H1 (cell line): ENCODE measurements at regions not wholly inside any gene's neighbourhood (a gene's known extent, or its start where the extent isn't known, plus 50 kb on each side); places are given as distances from the start of the nearest gene placed in this dataset.

Source experiments
- CTCF ChIA-PET: fragments of 300-600 bp; sonication (Branson Sonifier 250); formaldehyde crosslinking; loops from one replicate; lab custom pipeline; 2021; ENCODE audit not compliant: partially characterized antibody; lab: Charles Lee
- POLR2A ChIA-PET: fragments of 300-600 bp; sonication (Branson Sonifier 250); formaldehyde crosslinking; loops from one replicate; lab custom pipeline; 2021; ENCODE audit warnings: inconsistent platforms; ENCODE audit not compliant: partially characterized antibody; lab: Charles Lee
- DNase-seq, 2 experiments: peaks; one replicate each; pipeline versions ENCODE4 v3.0.0 to v3.0.0-alpha.2; 2010 to 2022; ENCODE audit warnings: low spot score in 2 of 2, low read depth in 1 of 2, mixed read lengths in 1 of 2
- FAIRE-seq: peaks from 2 replicates; lab custom pipeline; 2011; peaks lifted over from hg19 to GRCh38; lab: Jason Lieb, UNC
- H2AFZ ChIP-seq: 2 replicates; pipeline ENCODE4 v1.8.1; 2012; ENCODE audit warnings: low read length, inconsistent platforms
- H2AK5ac ChIP-seq: 2 replicates; pipeline ENCODE4 v1.6.1; 2013; ENCODE audit warnings: low read depth, low read length
- H2BK120ac ChIP-seq: replicated peaks from 2 replicates; pipeline ENCODE3; 2013; ENCODE audit warnings: low read depth, low read length, inconsistent platforms
- H2BK12ac ChIP-seq: 2 replicates; pipeline ENCODE4 v1.6.1; 2013; ENCODE audit warnings: low read depth, low read length
- H2BK15ac ChIP-seq: 2 replicates; pipeline ENCODE4 v1.6.1; 2013; ENCODE audit warnings: low read length
- H2BK20ac ChIP-seq: 2 replicates; pipeline ENCODE4 v1.6.1; 2013; ENCODE audit warnings: low read length
- H2BK5ac ChIP-seq: 2 replicates; pipeline ENCODE4 v1.6.1; 2013; ENCODE audit warnings: low read depth, low read length
- H3K14ac ChIP-seq: 2 replicates; pipeline ENCODE4 v1.6.1; 2013; ENCODE audit warnings: inconsistent platforms; ENCODE audit not compliant: insufficient read length
- H3K18ac ChIP-seq: 2 replicates; pipeline ENCODE4 v1.6.1; 2013; ENCODE audit warnings: low read length; ENCODE audit errors: extremely low read depth
- H3K23ac ChIP-seq: 2 replicates; pipeline ENCODE4 v1.6.1; 2013; ENCODE audit warnings: inconsistent platforms; ENCODE audit not compliant: insufficient read length
- H3K23me2 ChIP-seq: 2 replicates; pipeline ENCODE4 v1.6.1; 2013; ENCODE audit warnings: low read depth, low read length
- H3K27ac ChIP-seq: 2 replicates; pipeline ENCODE4 v1.6.1; 2011; ENCODE audit warnings: low read depth, low read length, inconsistent platforms
- H3K27me3 ChIP-seq, 4 experiments: replicated peaks in 1 of 4; 1 replicate in 1 of 4; 2 replicates in 3 of 4; pipeline versions ENCODE4 v1.6.1 to v1.8.1; 2011 to 2013; ENCODE audit warnings: low read length in 3 of 4, mild to moderate bottlenecking in 3 of 4, inconsistent platforms in 2 of 4, mixed read lengths in 2 of 4, moderate library complexity in 1 of 4; ENCODE audit not compliant: control insufficient read depth in 3 of 4, insufficient read depth in 3 of 4; ENCODE audit errors: extremely low read depth in 1 of 4
- H3K36me3 ChIP-seq, 4 experiments: 2 replicates each; pipeline versions ENCODE4 v1.6.1 to v1.8.1; 2011 to 2013; ENCODE audit warnings: mild to moderate bottlenecking in 4 of 4, low read length in 3 of 4, moderate library complexity in 2 of 4, control low read depth in 1 of 4, inconsistent platforms in 1 of 4; ENCODE audit not compliant: insufficient read depth in 4 of 4, control insufficient read depth in 2 of 4
- H3K4ac ChIP-seq: replicated peaks from 2 replicates; pipeline ENCODE3; 2013; ENCODE audit warnings: low read length, low read depth, mixed read lengths, inconsistent platforms; ENCODE audit not compliant: insufficient read length
- H3K4me1 ChIP-seq, 4 experiments: replicated peaks in 1 of 4; 1 replicate in 1 of 4; 2 replicates in 3 of 4; pipeline versions ENCODE4 v1.6.1 to v1.8.1; 2011 to 2013; ENCODE audit warnings: low read length in 3 of 4, inconsistent platforms in 2 of 4, mixed read lengths in 1 of 4; ENCODE audit not compliant: insufficient read depth in 4 of 4, control insufficient read depth in 3 of 4
- H3K4me2 ChIP-seq, 2 experiments: 2 replicates each; pipeline versions ENCODE4 v1.6.1 to v1.8.1; 2011 to 2013; ENCODE audit warnings: low read depth in 2 of 2, low read length in 2 of 2, control low read depth in 1 of 2, inconsistent platforms in 1 of 2, mild to moderate bottlenecking in 1 of 2; ENCODE audit not compliant: insufficient read depth in 1 of 2
- H3K4me3 ChIP-seq, 4 experiments: fragments of 200-600, 300-600 bp in 1 of 4; sonication (generic), shearing (Covaris generic), sonication (Bioruptor Twin) in 1 of 4; 2 replicates each; pipeline versions ENCODE4 v1.5.1 to v1.8.1; 2011 to 2016; ENCODE audit warnings: low read length in 4 of 4, low read depth in 3 of 4, control low read depth in 2 of 4, inconsistent platforms in 2 of 4, mild to moderate bottlenecking in 2 of 4, mixed read lengths in 1 of 4, moderate library complexity in 1 of 4; ENCODE audit not compliant: insufficient read depth in 2 of 4; ENCODE audit errors: extremely low read depth in 1 of 4
- H3K56ac ChIP-seq: replicated peaks from 2 replicates; pipeline ENCODE3; 2013; ENCODE audit warnings: low read depth, mild to moderate bottlenecking, mixed read lengths, low read length, inconsistent platforms; ENCODE audit not compliant: insufficient read length
- H3K79me1 ChIP-seq: 2 replicates; pipeline ENCODE4 v1.6.1; 2013; ENCODE audit warnings: low read depth, low read length, control low read depth
- H3K79me2 ChIP-seq, 2 experiments: 2 replicates each; pipeline versions ENCODE4 v1.6.1 to v1.8.1; 2012 to 2013; ENCODE audit warnings: low read length in 2 of 2, mild to moderate bottlenecking in 2 of 2, inconsistent platforms in 1 of 2; ENCODE audit not compliant: insufficient read depth in 2 of 2, control insufficient read depth in 1 of 2
- H3K9ac ChIP-seq, 4 experiments: replicated peaks in 1 of 4; 1 replicate in 1 of 4; 2 replicates in 3 of 4; pipeline versions ENCODE4 v1.6.1 to v1.8.1; 2011 to 2013; ENCODE audit warnings: low read depth in 3 of 4, low read length in 3 of 4, control low read depth in 2 of 4, mild to moderate bottlenecking in 2 of 4, moderate library complexity in 2 of 4, inconsistent platforms in 1 of 4; ENCODE audit errors: extremely low read depth in 1 of 4
- H3K9me3 ChIP-seq, 2 experiments: 2 replicates each; pipeline versions ENCODE4 v1.6.1 to v1.8.1; 2012 to 2013; ENCODE audit warnings: mild to moderate bottlenecking in 2 of 2, moderate library complexity in 2 of 2, control low read depth in 1 of 2, inconsistent platforms in 1 of 2, low read depth in 1 of 2, low read length in 1 of 2, mixed read lengths in 1 of 2; ENCODE audit not compliant: insufficient read depth in 2 of 2
- H4K20me1 ChIP-seq, 2 experiments: replicated peaks in 1 of 2; 2 replicates each; pipeline versions ENCODE3 to v1.8.1; 2011 to 2013; ENCODE audit warnings: inconsistent platforms in 2 of 2, low read length in 2 of 2, mild to moderate bottlenecking in 1 of 2; ENCODE audit not compliant: insufficient read depth in 2 of 2, control insufficient read depth in 1 of 2
- H4K5ac ChIP-seq: 2 replicates; pipeline ENCODE4 v1.6.1; 2013; ENCODE audit warnings: low read length, low read depth, mixed read lengths, inconsistent platforms; ENCODE audit not compliant: insufficient read length
- H4K8ac ChIP-seq: 2 replicates; pipeline ENCODE4 v1.8.0; 2013; ENCODE audit warnings: mild to moderate bottlenecking, moderate library complexity, low read length, inconsistent platforms; ENCODE audit not compliant: insufficient read depth; ENCODE audit errors: extremely low read depth
- H4K91ac ChIP-seq: replicated peaks from 2 replicates; pipeline ENCODE3; 2013; ENCODE audit warnings: low read length, mixed read lengths, inconsistent platforms; ENCODE audit not compliant: insufficient read length
- CBX8 ChIP-seq: fragments of 300-800, 300-1000 bp; sonication (generic); IDR thresholded peaks from 2 replicates; pipeline ENCODE4 v1.7.1; 2016; ENCODE audit warnings: low read depth, low read length, borderline replicate concordance
- CHD1 ChIP-seq: IDR thresholded peaks from 2 replicates; pipeline ENCODE4 v1.6.1; 2012; ENCODE audit warnings: low read depth, low read length, improper control_type of control experiment
- EZH2 ChIP-seq: fragments of 200-600 bp; sonication (generic); IDR thresholded peaks from 2 replicates; pipeline ENCODE4 v1.7.1; 2012; ENCODE audit warnings: low read depth, mild to moderate bottlenecking, moderate library complexity, low read length, inconsistent platforms; ENCODE audit not compliant: severe bottlenecking
- GABPA ChIP-seq: IDR thresholded peaks from 2 replicates; pipeline ENCODE4 v1.6.1; 2011; ENCODE audit warnings: mild to moderate bottlenecking, low read length, moderate library complexity, borderline replicate concordance; ENCODE audit not compliant: insufficient read depth
- HDAC2 ChIP-seq, 2 experiments: fragments of 300-600 bp in 1 of 2; sonication (generic) in 1 of 2; IDR thresholded peaks; 2 replicates each; pipeline ENCODE4 v1.6.1; 2011 to 2012; ENCODE audit warnings: low read depth in 2 of 2, low read length in 2 of 2, mild to moderate bottlenecking in 2 of 2, moderate library complexity in 2 of 2, borderline replicate concordance in 1 of 2, inconsistent platforms in 1 of 2
- HDAC6 ChIP-seq: IDR thresholded peaks from one replicate; pipeline ENCODE4 v1.7.1; 2012; ENCODE audit warnings: low read depth, mild to moderate bottlenecking, inconsistent platforms, low read length, moderate library complexity
- JUN ChIP-seq: IDR thresholded peaks from 2 replicates; pipeline ENCODE4 v1.6.1; 2011; ENCODE audit warnings: low read depth, mild to moderate bottlenecking, improper control_type of control experiment, low read length
- POU5F1 ChIP-seq: IDR thresholded peaks from 2 replicates; pipeline ENCODE4 v1.6.1; 2011; ENCODE audit warnings: low read depth, mild to moderate bottlenecking, low read length, moderate library complexity
- RBBP5 ChIP-seq: IDR thresholded peaks from 2 replicates; pipeline ENCODE4 v1.7.1; 2012; ENCODE audit warnings: low read depth, mild to moderate bottlenecking, inconsistent platforms, low read length, moderate library complexity, borderline replicate concordance
- SIRT6 ChIP-seq: IDR thresholded peaks from one replicate; pipeline ENCODE4 v1.7.1; 2012; ENCODE audit warnings: low read length, inconsistent platforms
- SP1 ChIP-seq: IDR thresholded peaks from 2 replicates; pipeline ENCODE4 v1.6.1; 2011; ENCODE audit warnings: low read depth, low read length
- SP2 ChIP-seq: IDR thresholded peaks from 2 replicates; pipeline ENCODE4 v1.6.1; 2012; ENCODE audit warnings: mild to moderate bottlenecking, low read length, inconsistent platforms
- SUZ12 ChIP-seq: fragments of 200-600 bp; sonication (generic); IDR thresholded peaks from 2 replicates; pipeline ENCODE4 v1.6.1; 2012; ENCODE audit warnings: mild to moderate bottlenecking, inconsistent platforms, low read length, moderate library complexity, mixed read lengths
- TAF7 ChIP-seq: optimal IDR thresholded peaks from 2 replicates; pipeline ENCODE3; 2011; ENCODE audit warnings: low read depth, mild to moderate bottlenecking, inconsistent platforms, low read length, moderate library complexity, borderline replicate concordance
- YY1 ChIP-seq: IDR thresholded peaks from 2 replicates; pipeline ENCODE4 v1.6.1; 2011; ENCODE audit warnings: low read depth, mild to moderate bottlenecking, low read length
- TF ChIP-seq, protein P1 (sequence below): IDR thresholded peaks from 2 replicates; pipeline ENCODE4 v1.6.1; 2012; ENCODE audit warnings: inconsistent platforms

DNA sequence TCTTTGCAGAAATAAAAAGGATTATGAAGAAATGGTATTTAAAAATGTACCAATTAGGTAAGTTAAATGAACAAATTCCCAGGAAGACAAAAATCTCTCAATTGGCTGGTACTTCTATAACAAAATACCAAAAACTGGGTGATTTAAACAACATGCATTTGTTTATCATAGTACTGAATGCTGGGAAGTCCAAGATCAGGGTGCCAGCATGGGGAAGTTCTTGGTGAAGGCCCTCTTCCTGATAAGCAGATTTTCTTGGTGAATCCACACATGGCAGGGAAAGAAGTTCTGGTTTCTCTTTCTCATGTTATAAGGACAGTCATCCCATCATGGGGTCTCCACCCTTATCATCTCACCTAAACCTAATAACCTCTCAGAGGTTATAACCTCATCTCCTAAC lies 271.6 kb upstream of the SETBP1 start:
- H2BK15ac ChIP-seq, result no peak overlapping the region
- peaks cover 0 to 3% of the 10 kb centered on the region in 2 experiments; a peak in 1 of 4 replicates for H3K9me3 ChIP-seq
- no peak overlapping the region for H3K4ac ChIP-seq
- no peak overlapping the region for H4K8ac ChIP-seq
- H3K56ac ChIP-seq, result no peak overlapping the region
- H4K20me1 ChIP-seq, result no peaks in the 10 kb centered on the region
- POLR2A ChIA-PET, result no interaction called here
- no peaks in the 10 kb centered on the region for H3K27me3 ChIP-seq
- no peak overlapping the region for H4K5ac ChIP-seq
- H3K23me2 ChIP-seq, result no peaks in the 10 kb centered on the region
- no peak overlapping the region for H2AK5ac ChIP-seq
- H2BK20ac ChIP-seq, result no peak overlapping the region
- no peaks in the 10 kb centered on the region for H3K36me3 ChIP-seq
- no peak overlapping the region for H2AFZ ChIP-seq
- CTCF ChIA-PET, result no interaction called here
- H2BK12ac ChIP-seq, result no peak overlapping the region
- H2BK5ac ChIP-seq, result no peak overlapping the region
- H3K4me3 ChIP-seq, result no peak overlapping the region
- no peaks in the 10 kb centered on the region for H3K4me1 ChIP-seq
- H2BK120ac ChIP-seq, result no peak overlapping the region
- no peak overlapping the region for H4K91ac ChIP-seq
- no peaks in the 10 kb centered on the region for H3K79me2 ChIP-seq
- no peak overlapping the region for H3K23ac ChIP-seq
- no peak overlapping the region for H3K27ac ChIP-seq
- no peak overlapping the region for H3K9ac ChIP-seq
- no peak overlapping the region for H3K14ac ChIP-seq
- no peak overlapping the region for H3K4me2 ChIP-seq
- no peak overlapping the region for H3K18ac ChIP-seq
- H3K79me1 ChIP-seq, result no peaks in the 10 kb centered on the region
- DNase-seq (no peak), FAIRE-seq (no peak)
- TF ChIP-seq SIRT6 (no peak), RBBP5 (no peak), SP2 (no peak), HDAC2 (IDR thresholded peaks at IDR 0.05; ENCODE audit: borderline replicate concordance in 1 of 2, low read depth in 2 of 2, low read length in 2 of 2) (no peak), JUN (no peak), SP1 (no peak), EZH2 (no peak), CHD1 (no peak), POU5F1 (no peak), CBX8 (no peak), TAF7 (no peak), HDAC6 (no peak), YY1 (no peak), GABPA (no peak), SUZ12 (no peak)
- TF ChIP-seq, protein P1, sequence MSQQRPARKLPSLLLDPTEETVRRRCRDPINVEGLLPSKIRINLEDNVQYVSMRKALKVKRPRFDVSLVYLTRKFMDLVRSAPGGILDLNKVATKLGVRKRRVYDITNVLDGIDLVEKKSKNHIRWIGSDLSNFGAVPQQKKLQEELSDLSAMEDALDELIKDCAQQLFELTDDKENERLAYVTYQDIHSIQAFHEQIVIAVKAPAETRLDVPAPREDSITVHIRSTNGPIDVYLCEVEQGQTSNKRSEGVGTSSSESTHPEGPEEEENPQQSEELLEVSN, result no peak
